Retina (tissue), 1 donor: ENCODE measurements at regions not wholly inside any gene's neighbourhood (a gene's known extent, or its start where the extent isn't known, plus 50 kb on each side); places are given as distances from the start of the nearest gene placed in this dataset.
"Not testable (repeated sequence)": the region's sequence is repeated elsewhere in the genome, so short reads cannot be mapped to it uniquely, and the experiment has no call there.

Experiments
- DNase-seq: peaks from one replicate; pipeline ENCODE4 v3.0.0-alpha.2; 2016

- no peak for DNase-seq
Observed at GRCh38 chr6:104486035-104486434, 373.7 kb downstream of the HACE1 start.

GRCh38 chr6:104484626-104485025 lies 375.1 kb downstream of the HACE1 start:
- no peak for DNase-seq

- no peak for DNase-seq
Observed at GRCh38 chr6:104484191-104484590, 375.5 kb downstream of the HACE1 start.

- DNase-seq = no peak
Observed at GRCh38 chr6:104483225-104483834, 376.4 kb downstream of the HACE1 start.

- no peak for DNase-seq
Observed at GRCh38 chr6:104477569-104477968, 382.1 kb downstream of the HACE1 start.

DNA sequence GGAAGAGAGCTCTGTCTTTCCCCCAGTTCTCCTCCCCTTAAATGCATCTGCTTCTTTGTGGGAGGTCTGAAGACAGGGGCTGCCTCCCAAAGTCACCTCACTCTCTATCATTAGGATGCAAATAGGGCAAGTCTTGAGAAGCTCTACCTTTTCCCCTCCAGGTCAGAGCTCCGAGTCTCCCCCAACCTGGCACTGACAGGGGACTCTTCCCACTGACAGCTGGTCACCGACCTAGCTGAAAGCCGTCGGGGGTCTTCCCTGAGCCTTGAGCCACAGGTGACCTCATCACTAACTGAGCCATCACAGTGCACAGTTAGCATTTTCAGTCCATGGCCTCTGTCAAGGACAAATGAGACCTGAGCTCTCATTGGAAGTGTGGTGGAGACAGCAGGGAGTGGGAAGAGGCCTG lies 386.7 kb downstream of the HACE1 start:
- peak; percentile 60 for DNase-seq

DNA sequence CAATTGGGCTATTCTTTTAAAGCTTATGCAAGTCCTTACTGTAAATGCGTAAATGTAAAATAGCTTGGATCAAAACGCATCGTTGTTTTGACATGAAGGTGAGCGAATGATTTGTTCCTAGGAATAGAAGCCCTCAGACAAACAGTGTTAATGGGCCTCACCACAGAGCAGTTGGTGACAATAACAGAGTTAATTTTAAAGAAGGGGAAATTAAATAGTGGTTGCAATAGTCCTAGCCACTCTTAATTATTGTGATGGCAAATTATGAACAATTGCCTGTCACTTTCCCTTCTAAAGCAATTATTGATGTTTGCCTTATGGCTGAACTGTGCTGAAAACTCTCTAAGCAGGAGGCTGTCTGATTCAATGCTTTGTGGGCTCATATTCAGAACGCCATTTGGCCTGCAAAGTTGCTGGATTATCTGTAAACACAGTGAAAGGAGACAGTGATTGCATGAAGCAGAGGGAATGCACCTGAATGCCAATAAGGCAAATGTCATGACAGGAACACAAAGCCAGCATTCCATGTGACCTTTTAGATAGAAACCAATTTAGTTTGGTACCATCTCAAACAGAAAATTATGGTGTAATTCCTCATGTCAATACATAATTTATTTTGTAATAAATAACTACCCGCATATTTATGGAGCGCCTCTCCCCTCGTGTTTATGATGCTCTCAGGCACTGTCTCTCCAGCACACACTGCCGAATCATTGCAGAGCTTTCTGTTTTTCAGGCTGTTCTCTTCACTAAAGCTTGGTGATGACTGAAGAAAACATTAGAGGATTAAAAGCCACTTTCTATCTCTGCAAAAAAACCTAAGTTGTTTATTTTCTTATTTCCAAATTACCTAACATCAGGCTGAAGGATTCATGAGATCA lies 387.5 kb downstream of the HACE1 start:
- peak; percentile 51 for DNase-seq

DNA sequence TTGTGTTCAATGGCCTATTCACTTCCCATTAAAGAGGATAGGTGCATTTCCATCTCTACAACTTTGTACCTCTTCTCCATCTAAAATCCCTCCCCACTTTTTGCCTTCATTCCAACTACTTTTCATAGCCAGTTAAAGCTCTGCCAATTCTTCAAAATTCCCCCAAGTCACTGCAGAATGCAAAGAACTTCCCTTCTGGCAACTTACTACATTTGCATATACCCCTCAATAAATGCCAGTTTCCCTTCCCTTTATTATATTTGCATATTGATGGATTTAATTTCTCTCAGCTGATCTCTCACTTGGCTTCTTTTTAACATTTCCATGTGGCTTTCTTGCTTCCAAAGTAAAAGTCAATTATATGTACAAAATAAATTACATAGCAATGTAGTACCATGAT lies 393.4 kb downstream of the HACE1 start:
- DNase-seq = no peak

DNA sequence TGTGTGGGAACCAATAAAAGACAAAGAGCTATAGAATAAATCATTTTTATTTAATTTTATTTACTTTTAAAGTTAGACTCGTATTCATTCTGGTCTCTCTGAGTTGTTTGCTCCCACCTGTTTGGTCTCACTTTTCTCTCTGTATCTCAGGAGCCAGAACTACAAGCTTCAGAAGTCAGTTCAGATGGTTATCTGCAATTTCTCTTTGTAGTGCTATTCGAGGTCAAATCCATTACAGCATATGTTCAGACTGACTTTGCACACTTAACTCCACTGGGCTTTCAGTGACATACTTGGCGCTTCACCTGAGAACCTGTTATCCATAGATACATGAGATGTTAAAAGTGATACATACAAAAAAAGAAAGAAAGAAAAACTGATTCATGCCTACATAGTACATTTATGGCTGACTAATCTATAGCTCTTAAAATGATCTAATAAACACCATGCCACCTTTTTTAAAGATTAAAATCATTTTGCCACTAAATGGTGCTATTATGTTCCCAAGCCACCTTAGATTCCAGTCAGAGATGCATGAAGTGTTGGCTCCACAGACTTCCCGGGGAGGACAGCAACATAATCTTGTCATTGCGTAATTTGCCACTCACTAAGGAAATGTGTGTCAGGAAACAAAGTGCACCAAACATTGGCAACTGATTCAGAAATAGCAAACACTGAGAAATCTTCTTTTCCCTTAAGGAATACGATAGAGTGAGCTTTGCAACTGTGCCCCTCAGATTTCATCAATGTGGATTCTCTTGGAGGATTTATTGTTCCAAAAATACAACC lies 396.7 kb downstream of the HACE1 start:
- DNase-seq = no peak

DNA sequence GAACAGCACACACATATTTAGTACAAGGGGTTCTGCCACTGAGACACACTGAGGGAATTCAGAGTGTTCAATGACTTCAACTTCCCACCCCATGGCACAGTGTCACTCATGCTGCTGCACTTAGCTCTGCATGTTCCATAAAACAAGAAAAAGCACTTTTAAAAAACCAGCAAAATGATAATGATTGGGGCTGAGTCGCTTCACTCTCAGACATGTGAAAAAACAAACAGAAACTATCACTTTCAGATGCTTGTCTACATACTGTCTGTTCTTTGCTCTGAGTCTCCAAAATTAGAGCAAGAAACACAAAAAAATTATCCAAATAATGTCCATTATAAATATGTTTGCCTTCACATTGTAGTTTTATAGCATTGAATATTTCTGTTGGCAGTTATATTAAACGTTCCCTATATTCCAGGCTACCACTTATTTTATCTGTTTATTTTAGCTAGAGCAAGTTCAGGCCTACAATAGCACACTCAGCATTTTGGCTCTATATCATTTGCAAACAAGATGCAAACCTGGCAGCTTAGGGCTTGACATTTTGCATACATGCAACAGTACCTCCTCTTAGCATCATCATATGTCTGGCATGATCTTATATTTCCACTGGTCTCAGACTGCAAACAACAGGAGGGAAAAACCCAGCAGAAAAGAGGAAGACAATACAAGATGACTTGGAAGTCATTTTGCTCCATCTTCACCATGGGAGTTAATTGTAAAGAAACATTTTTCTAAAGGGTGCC lies 398.8 kb downstream of the HACE1 start:
- DNase-seq = no peak

- DNase-seq = no peak
Observed at GRCh38 chr6:104459543-104459942, 400.2 kb downstream of the HACE1 start.

DNA sequence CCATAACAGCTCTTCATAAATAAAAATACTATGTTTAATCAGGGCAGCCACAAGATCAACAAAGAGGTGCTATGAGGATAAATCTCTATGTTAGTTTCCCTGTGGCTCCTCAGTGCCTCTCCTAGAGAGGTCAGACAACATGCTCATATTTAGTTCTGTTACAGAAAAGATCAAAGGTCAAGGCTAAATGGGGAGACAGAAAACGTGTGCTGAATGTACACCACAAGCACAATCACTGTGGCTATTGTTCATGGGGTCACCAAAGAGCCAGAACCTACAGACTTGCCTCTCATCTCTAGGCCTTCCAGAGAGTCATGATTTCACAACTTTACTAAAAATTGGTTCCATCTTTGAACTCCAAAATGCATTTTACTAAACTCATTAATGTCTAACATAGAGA lies 409.8 kb downstream of the HACE1 start:
- no peak for DNase-seq

DNA sequence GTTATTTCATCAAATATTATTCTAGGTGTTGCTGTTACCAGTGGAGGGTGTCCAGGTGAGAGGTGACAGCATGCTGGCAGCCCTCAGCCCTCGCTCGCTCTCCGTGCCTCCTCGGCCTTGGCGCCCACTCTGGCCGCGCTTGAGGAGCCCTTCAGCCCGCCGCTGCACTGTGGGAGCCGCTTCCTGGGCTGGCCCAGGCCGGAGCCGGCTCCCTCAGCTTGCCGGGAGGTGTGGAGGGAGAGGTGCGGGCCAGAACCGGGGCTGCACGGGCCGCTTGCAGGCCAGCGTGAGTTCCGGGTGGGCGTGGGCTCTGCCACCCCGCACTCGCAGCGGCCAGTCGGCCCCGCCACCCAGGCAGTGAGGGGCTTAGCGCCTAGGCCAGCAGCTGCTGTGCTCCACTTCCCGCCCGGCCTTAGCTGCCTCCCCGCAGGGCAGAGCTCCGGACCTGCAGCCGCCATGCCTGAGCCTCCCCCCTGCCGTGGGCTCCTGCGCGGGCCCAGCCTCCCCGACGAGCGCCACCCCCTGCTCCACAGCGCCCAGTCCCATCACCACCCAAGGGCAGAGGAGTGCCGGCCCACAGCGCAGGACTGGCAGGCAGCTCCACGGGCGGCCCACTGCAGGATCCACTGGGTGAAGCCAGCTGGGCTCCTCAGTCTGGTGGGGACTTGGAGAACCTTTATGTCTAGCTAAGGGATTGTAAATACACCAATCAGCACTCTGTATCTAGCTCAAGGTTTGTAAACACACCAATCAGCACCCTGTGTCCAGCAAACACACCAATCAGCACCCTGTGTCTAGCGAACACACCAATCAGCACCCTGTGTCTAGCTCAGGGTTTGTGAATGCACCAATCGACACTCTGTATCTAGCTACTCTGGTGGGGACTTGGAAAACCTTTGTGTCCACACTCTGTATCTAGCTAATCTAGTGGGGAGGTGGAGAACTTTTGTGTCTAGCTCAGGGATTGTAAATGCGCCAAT lies 413.3 kb downstream of the HACE1 start:
- not testable (repeated sequence) for DNase-seq

DNA sequence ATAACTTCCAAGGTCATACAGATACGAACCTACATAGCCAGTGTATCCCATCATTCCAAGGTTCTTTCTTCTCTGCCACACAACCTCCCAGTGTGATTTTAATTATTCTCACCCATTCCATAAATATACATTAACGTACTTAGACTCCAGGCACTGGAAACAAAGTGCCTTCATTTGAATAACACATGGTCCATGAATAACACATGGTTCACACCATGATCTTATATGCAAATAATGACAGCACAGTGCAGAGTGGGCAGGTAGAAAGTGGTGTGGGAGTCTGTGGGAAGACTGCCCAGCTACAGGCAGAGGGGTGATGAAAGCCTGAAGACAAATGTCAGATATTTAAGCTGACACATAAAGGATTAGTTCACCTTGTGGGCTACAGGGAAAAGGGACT lies 425.2 kb downstream of the HACE1 start:
- DNase-seq = no peak

- DNase-seq = no peak
Observed at GRCh38 chr6:104431096-104431495, 428.6 kb downstream of the HACE1 start.

DNA sequence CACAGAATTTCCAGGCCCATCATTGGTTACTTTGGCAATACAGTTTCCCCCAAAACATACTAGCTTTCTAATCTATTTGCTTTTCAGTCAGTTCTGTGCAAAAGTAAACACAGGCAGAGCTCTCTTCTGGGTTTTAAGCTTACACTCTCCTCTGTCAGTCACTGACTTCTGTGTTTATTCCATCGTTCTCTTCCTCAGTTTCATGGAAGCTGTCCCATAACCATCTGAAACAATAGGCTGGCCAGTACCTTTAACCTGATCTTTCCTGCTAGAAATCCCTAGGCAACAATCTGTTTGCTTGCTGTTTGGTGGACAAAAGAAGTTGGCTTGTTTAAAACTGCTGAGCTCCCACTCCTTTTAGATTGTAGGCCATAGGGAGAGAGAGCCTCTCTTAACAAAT lies 431.5 kb downstream of the HACE1 start:
- DNase-seq = no peak

- no peak for DNase-seq
Observed at GRCh38 chr6:104423691-104424090, 436.0 kb downstream of the HACE1 start.

- no peak for DNase-seq
Observed at GRCh38 chr6:104421650-104422049, 438.1 kb downstream of the HACE1 start.

DNA sequence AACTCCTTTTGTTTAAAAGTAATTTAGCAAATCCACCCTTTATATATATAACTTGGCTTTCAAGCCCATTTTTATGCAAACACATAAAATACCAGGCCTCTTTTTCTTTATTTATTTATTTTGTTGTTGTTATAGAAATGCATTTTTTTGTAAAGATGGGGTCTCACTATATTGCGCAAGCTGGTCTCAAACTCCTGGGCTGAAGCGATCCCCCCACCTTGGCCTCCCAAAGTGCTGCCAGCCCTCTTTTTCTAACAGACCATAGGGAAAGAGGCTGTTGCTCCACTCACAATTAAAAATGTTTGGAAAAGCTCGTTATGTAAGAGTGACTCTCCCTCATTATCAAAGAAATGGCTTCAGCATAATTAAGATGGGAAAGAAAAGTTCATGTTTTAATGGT lies 440.9 kb downstream of the HACE1 start:
- DNase-seq = no peak

DNA sequence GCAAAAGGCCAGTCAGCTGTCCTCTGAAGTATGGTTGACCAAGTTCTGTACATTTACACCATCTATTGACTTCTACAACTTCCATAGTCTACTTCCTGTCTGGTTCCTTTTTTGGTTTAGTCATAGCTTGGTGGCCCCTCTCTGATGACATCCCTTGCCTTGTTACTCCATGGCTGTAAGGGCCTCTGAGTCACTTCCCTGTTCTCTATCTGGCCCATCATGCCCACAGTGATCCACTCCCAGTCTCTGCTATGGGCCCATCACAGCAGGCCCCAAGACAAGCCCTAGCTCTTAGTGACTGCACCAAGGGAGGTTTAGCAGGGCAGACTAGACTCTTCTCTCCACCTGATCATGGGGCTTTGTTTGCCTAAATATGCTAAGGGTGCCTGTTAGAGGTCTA lies 441.6 kb downstream of the HACE1 start:
- DNase-seq = no peak

- no peak for DNase-seq
Observed at GRCh38 chr6:104414723-104415122, 445.0 kb downstream of the HACE1 start.

DNA sequence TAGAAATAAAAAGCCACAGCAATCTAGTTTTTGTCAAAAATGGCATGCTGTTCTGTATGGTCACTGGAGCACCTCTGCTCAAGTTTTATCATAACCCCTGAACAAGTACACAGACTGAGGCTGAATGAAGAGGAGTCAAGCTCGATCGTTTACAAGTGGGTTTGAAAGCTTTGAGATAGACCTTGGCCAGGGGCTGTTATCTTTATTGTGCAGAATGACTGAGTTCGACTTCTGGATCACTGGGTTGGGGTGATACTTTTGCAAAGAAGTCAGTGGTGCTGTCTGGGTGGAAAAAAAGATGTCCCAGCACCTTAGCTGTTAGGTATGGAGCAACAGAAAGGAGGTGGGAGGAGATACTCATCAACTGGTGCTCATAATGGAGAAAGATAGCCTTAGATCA lies 446.0 kb downstream of the HACE1 start:
- no peak for DNase-seq
